HUES64 (cell line): ENCODE measurements at regions not wholly inside any gene's neighbourhood (a gene's known extent, or its start where the extent isn't known, plus 50 kb on each side); places are given as distances from the start of the nearest gene placed in this dataset.

Experiments used
- H3K27ac ChIP-seq: 2 replicates; pipeline ENCODE4 v1.7.0; 2013; ENCODE audit warnings: low read depth, low read length, inconsistent platforms
- H3K27me3 ChIP-seq: 2 replicates; pipeline ENCODE4 v1.6.1; 2013; ENCODE audit warnings: mild to moderate bottlenecking, low read length; ENCODE audit not compliant: insufficient read depth
- H3K36me3 ChIP-seq: 2 replicates; pipeline ENCODE4 v1.6.1; 2013; ENCODE audit warnings: mild to moderate bottlenecking, low read length; ENCODE audit not compliant: insufficient read depth
- H3K4me1 ChIP-seq: 2 replicates; pipeline ENCODE4 v1.6.1; 2013; ENCODE audit warnings: mild to moderate bottlenecking, low read length, moderate library complexity; ENCODE audit not compliant: insufficient read depth
- H3K4me3 ChIP-seq: 2 replicates; pipeline ENCODE4 v1.5.1; 2013; ENCODE audit warnings: mild to moderate bottlenecking, low read length, moderate library complexity
- H3K9ac ChIP-seq: 2 replicates; pipeline ENCODE4 v1.6.1; 2013; ENCODE audit warnings: mild to moderate bottlenecking, low read depth, low read length
- H3K9me3 ChIP-seq: 2 replicates; pipeline ENCODE4 v1.6.1; 2013; ENCODE audit warnings: low read depth, low read length; ENCODE audit not compliant: insufficient read depth
- WGBS: fragments of 150-250, 120-280 bp; methylation state at CpG from one replicate; pipeline ENCODE4 v1.1.7; 2013; ENCODE audit warnings: missing lambda C conversion rate; 5-methylcytosine and 5-hydroxymethylcytosine counted together

DNA sequence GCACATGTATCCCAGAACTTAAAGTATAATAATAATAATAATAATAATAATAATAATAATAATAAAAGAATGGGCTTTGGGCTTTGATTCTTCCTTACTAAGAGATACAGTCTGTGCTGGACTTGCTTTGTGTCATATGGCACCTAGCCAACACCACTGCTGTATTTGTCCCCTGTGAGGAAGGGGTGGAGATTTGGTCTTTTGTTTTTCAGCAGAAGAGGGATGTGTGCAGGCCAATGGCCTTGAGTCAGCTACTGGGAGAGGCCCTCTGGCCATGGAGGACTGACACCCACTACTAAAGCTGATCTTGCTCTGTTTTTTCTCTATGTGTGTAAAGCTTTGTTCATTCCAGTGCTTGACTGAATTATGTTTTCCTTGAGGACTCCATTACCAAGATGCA is 573.0 kb upstream of the PCDH15 start:
- H3K9me3 ChIP-seq = no peaks in the 10 kb centered on the region
- H3K36me3 ChIP-seq = no peaks in the 10 kb centered on the region
- peaks cover 9% of the 10 kb centered on the region for H3K4me1 ChIP-seq
- no peaks in the 10 kb centered on the region for H3K27me3 ChIP-seq
- no peak overlapping the region for H3K9ac ChIP-seq
- no peak overlapping the region for H3K4me3 ChIP-seq
- H3K27ac ChIP-seq = no peak overlapping the region

DNA sequence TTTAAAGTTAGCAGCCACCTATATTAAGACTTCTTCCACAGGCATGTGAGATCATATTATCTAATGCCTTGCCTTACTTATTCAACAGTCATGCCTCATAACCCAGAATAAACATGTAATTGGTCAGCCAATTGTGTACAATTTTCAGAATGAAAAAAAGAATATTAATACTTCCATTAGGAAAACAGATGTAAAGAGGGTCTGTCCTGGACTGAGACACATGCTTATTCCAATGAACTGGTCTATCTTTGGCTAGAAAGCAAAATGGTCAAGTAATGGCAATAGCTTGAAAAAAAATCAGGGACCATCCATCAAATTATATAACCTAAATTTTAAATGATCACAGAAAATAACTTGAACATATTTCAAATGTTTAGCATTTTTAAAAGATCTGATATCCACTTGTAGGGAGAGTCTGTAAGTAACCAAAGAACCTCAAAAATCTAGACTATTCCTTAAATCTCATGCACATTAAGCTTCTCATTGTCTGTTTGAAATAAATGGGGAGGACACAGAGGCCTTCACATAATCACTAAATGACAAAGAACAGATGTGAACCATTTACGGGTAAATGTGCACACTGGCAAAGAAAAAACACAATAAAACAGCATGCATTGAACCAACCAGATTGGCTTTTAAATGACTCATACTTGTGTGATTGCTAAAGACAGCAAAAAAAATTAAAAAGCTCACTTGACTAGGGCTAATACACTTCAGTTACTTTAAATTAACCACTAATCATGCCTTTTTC is 568.8 kb upstream of the PCDH15 start:
- no peak overlapping the region for H3K9ac ChIP-seq
- H3K27me3 ChIP-seq = no peaks in the 10 kb centered on the region
- 100% methylated on average over 1 of the region's 1 CpG for WGBS
- no peak overlapping the region for H3K4me3 ChIP-seq
- H3K27ac ChIP-seq = no peak overlapping the region
- no peaks in the 10 kb centered on the region for H3K9me3 ChIP-seq
- no peaks in the 10 kb centered on the region for H3K36me3 ChIP-seq
- no peaks in the 10 kb centered on the region; the same call in 1 of the 2 replicates for H3K4me1 ChIP-seq

DNA sequence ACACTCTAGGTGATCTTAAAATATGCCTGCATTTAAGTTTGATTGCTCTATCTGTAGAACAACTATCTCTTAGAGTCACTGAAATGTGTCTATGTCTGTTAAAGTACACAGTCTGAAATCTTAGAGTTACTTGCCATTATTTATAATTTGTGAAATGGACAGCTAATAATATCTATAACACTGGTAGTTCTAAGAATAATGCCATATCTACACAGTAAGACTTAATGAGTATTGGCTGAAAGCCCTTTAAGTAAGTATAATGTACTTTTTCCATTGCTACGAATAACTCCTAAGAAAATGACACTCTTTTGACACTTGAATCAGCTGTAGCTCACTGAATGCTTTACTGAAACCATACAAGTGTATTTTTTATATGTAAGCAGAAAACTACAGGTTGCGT is 567.4 kb upstream of the PCDH15 start:
- Histone ChIP-seq H3K4me3 (no peak overlapping the region), H3K27me3 (no peaks in the 10 kb centered on the region), H3K36me3 (no peaks in the 10 kb centered on the region), H3K27ac (no peak overlapping the region), H3K9ac (no peak overlapping the region), H3K9me3 (no peaks in the 10 kb centered on the region), H3K4me1 (no peaks in the 10 kb centered on the region; the same call in 1 of the 2 replicates)
- WGBS = 100% methylated on average over 2 of the region's 2 CpGs

DNA sequence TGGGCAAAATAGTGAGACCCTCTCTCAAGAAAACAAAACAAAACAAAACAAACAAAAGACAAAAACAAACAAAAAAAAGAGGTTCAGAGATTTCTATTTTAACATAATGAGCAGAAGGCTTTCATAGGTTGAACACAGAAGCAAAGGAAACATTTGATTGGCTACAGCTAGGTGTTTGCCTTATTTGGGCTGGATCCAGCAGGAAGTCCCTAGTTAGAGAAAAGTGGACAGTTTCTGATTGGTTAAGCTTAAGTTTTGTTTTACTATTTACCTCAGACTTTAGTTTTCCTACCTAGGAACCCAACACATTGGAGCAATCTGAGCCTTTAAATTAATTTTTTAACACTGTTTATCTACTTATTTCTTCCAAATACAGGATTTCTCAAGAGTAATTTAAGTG is 566.5 kb upstream of the PCDH15 start:
- Histone ChIP-seq H3K4me3 (no peak overlapping the region), H3K27ac (no peak overlapping the region), H3K27me3 (no peaks in the 10 kb centered on the region), H3K9me3 (no peaks in the 10 kb centered on the region), H3K4me1 (no peaks in the 10 kb centered on the region; the same call in 1 of the 2 replicates), H3K9ac (no peak overlapping the region), H3K36me3 (no peaks in the 10 kb centered on the region)

DNA sequence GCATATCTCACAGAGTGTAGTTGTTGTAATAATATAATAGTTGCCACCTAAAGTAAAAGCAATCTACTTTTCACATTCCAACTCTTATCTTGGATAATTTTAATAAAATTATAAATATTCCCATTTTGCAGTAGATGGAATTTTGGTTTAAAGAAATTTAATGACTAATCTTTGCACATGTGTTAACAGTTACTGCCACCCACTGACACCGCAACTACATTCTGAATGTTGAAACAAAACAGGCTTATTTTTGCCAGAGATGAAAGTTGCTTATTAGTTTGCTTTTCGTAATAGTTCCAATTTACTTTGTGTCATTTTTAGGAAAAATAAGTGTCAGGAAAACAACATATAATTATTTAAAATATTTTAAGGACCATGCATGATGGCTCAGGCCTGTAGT is 557.5 kb upstream of the PCDH15 start:
- no peaks in the 10 kb centered on the region for H3K4me1 ChIP-seq
- no peak overlapping the region for H3K27ac ChIP-seq
- H3K9me3 ChIP-seq = no peaks in the 10 kb centered on the region
- H3K27me3 ChIP-seq = no peaks in the 10 kb centered on the region
- 100% methylated on average over 2 of the region's 2 CpGs for WGBS
- H3K4me3 ChIP-seq = no peak overlapping the region
- H3K36me3 ChIP-seq = no peaks in the 10 kb centered on the region
- no peak overlapping the region for H3K9ac ChIP-seq

DNA sequence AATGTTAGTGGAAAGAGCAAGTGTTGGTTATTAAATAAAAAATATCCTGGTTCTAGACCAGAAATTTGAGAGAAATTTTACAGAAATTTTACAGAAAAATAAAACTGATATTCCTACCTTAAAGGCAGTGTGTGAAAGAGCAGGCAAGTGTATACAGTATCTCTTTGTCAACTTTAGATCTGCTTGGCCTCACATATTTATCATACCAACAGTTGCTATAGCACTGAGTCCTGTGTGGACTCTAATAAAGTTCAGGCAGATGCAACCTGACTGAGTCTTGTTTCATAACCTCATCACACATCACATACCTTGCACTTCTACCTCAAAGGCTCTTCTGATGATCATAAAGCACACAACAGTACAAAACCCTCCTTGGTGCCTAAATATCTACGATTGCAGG is 552.4 kb upstream of the PCDH15 start:
- Histone ChIP-seq H3K4me3 (no peak overlapping the region), H3K9me3 (no peaks in the 10 kb centered on the region), H3K27me3 (no peaks in the 10 kb centered on the region), H3K9ac (no peak overlapping the region), H3K4me1 (peaks cover 5% of the 10 kb centered on the region), H3K36me3 (no peaks in the 10 kb centered on the region), H3K27ac (no peak overlapping the region)
- no CpG with 5 or more reads among the region's 1 CpG for WGBS

DNA sequence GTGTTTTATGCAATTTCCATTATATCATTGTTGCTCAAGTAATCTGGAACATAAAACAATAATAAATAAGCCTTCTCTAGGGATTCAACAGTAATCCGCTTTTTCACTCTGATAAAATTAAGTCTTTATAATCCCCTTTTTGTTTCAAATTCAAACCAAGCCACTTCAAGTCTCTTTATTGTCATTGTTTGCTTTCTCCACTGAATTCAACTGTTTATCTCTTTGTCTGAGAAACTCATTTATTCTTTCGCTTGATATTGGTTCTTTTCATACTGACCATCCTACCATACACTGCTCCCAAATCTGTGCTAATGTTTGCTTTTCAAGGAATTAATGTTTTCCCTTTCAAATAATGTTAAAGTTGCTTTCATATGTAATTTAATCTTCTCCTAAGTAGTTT is 550.4 kb upstream of the PCDH15 start:
- Histone ChIP-seq H3K27me3 (no peaks in the 10 kb centered on the region), H3K9me3 (no peaks in the 10 kb centered on the region), H3K4me3 (no peak overlapping the region), H3K36me3 (no peaks in the 10 kb centered on the region), H3K9ac (no peak overlapping the region), H3K27ac (no peak overlapping the region), H3K4me1 (peaks cover 5% of the 10 kb centered on the region)
- 89% methylated on average over 2 of the region's 2 CpGs for WGBS

DNA sequence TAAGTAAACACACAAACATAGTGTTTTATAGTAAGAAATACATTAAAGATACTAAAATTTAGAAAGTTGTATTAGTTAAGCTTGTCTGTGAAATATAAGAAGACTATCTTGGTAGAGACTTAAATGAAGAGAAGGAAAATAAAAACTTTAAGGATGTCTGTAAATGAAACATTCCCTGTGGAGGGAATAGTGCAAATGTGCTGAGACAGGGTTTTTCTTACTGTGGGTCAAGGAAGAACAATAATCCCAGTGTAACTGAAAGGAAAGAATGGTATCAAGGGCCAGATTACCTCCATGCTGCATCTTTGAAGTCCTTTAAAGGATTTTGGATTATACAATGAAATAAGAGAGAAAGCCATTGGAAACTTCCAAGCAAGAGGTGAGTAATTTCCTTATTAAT is 547.5 kb upstream of the PCDH15 start:
- no peaks in the 10 kb centered on the region for H3K36me3 ChIP-seq
- H3K4me1 ChIP-seq = peaks cover 5% of the 10 kb centered on the region
- no peak overlapping the region for H3K9ac ChIP-seq
- no peaks in the 10 kb centered on the region for H3K27me3 ChIP-seq
- H3K27ac ChIP-seq = no peak overlapping the region
- no peaks in the 10 kb centered on the region for H3K9me3 ChIP-seq
- H3K4me3 ChIP-seq = no peak overlapping the region

DNA sequence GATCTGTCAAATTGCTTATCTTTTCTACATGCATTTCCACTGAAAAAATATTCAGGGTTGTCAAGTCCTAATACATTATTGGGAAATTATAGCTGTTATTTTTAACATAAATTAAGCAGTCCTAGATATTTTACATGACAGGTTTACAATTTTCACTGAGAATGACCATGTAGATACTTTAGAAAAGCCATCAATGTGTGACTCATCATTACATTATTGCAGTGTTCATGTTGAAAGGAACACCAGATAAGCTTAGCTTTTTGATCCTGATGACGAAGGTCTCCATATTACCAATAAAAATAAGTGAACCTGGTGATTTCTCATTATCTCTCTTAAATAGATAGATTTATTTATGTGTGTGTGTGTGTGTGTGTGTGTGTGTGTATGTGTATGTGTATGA is 529.5 kb upstream of the PCDH15 start:
- Histone ChIP-seq H3K9me3 (no peaks in the 10 kb centered on the region), H3K4me3 (no peak overlapping the region), H3K27me3 (no peaks in the 10 kb centered on the region), H3K4me1 (peaks cover 3% of the 10 kb centered on the region; the same call in 1 of the 2 replicates), H3K36me3 (no peaks in the 10 kb centered on the region), H3K9ac (no peak overlapping the region), H3K27ac (no peak overlapping the region)
- no CpG with 5 or more reads among the region's 1 CpG for WGBS

DNA sequence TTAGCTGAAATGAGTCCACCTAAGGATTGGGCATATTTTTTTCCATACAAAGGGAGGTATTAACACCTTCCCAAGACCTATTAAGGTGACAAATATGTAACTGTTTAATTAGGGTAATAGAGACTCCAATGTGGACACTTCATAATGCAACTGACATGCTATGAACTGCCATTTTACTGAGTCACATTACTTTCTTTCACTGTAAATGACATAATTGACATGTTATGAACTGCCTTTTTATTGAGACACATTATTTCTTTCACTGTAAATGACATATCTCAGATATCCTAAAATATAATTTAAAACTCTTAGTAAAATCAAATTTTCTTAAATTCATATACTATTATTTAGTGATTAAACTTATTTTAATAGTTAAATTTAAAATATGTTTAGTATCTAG is 528.8 kb upstream of the PCDH15 start:
- H3K27ac ChIP-seq = no peak overlapping the region
- H3K9ac ChIP-seq = no peak overlapping the region
- H3K9me3 ChIP-seq = no peaks in the 10 kb centered on the region
- H3K4me3 ChIP-seq = no peak overlapping the region
- H3K4me1 ChIP-seq = no peaks in the 10 kb centered on the region
- H3K27me3 ChIP-seq = no peaks in the 10 kb centered on the region
- H3K36me3 ChIP-seq = no peaks in the 10 kb centered on the region

DNA sequence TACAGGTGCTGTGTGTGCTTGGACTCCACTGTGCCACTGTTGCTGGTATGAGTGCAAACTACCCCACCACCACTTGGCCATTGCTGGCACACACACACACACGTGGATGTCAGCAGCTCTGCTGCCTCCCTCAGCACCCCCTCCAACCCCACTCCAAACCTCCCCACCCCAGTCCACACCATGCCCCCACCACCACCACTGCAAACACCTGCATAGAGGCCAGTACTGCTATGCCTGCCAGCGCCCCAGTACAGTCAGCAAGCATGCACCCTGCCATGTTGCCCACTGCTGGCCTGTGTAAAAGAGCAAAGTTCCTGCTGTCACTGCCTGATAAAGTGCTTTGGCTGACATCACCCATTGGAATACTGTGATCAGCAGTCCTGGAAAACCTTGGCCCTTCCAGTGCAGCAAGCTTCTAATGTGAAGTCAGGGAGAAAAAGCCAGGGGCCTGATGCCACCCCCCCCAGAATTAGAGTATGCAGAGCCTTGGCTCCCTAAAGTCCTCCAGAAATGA is 519.2 kb upstream of the PCDH15 start:
- no peaks in the 10 kb centered on the region for H3K4me1 ChIP-seq
- H3K9me3 ChIP-seq = no peaks in the 10 kb centered on the region
- WGBS = 92% methylated on average over 2 of the region's 2 CpGs
- no peak overlapping the region for H3K9ac ChIP-seq
- H3K27me3 ChIP-seq = no peaks in the 10 kb centered on the region
- H3K27ac ChIP-seq = no peak overlapping the region
- H3K4me3 ChIP-seq = no peak overlapping the region
- H3K36me3 ChIP-seq = no peaks in the 10 kb centered on the region
